ENCODE measurements at regions not wholly inside any gene's neighbourhood (a gene's known extent, or its start where the extent isn't known, plus 50 kb on each side); places are given as distances from the start of the nearest gene placed in this dataset.
A peak's percentile ranks its signal among the peaks of the same experiment; 100 is the strongest.

DNA sequence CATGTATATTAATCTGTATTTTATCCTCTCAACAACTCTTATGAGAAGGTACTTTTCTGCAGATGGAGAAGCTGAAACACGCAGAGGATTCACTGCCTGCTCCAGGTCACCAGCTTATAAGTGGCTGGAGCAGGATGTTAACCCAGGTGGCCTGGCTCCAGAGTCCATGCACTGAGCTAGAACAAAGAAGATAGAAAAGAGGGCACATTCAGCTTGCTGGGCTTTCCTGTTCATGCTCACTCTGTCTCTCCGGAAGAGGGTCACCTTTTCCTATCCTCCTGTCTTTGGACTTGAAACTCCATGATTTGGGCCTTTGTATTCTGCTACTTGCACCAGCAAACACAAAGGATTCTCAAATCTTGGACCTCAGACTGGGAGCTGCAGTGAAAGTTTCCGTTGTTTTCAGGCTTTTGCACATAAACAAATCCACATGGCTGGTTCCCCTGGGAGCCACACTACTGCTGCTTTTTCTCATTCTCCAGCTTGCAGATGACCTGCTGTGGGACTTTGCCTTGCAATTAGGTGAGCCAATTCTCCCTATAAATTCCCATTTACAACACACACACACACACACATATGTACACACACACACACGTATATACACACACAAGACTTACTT lies 117.3 kb upstream of the GRK3 start:
- TF ChIP-seq POLR2AphosphoS5 (IDR thresholded peaks at IDR 0.05; ENCODE audit: insufficient read depth in 1 of 2, low read depth in 1 of 2) = no peak
- TF ChIP-seq, protein P1, sequence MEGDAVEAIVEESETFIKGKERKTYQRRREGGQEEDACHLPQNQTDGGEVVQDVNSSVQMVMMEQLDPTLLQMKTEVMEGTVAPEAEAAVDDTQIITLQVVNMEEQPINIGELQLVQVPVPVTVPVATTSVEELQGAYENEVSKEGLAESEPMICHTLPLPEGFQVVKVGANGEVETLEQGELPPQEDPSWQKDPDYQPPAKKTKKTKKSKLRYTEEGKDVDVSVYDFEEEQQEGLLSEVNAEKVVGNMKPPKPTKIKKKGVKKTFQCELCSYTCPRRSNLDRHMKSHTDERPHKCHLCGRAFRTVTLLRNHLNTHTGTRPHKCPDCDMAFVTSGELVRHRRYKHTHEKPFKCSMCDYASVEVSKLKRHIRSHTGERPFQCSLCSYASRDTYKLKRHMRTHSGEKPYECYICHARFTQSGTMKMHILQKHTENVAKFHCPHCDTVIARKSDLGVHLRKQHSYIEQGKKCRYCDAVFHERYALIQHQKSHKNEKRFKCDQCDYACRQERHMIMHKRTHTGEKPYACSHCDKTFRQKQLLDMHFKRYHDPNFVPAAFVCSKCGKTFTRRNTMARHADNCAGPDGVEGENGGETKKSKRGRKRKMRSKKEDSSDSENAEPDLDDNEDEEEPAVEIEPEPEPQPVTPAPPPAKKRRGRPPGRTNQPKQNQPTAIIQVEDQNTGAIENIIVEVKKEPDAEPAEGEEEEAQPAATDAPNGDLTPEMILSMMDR (IDR thresholded peaks at IDR 0.05) = no peak
- TF ChIP-seq POLR2A (IDR thresholded peaks at IDR 0.05) = no peak
- DNase-seq (ENCODE audit: extremely low spot score in 2 of 2) = no peak
- Histone ChIP-seq H3K36me3 (no peaks in the 10 kb centered on the region), H3K9me3 (no peaks in the 10 kb centered on the region), H3K27me3 (no peaks in the 10 kb centered on the region), H3K27ac (no peak overlapping the region), H3K4me1 (peaks cover 37% of the 10 kb centered on the region), H3K4me3 (no peak overlapping the region)
- intact Hi-C loops (cut with DNase I) = no loop called here

DNA sequence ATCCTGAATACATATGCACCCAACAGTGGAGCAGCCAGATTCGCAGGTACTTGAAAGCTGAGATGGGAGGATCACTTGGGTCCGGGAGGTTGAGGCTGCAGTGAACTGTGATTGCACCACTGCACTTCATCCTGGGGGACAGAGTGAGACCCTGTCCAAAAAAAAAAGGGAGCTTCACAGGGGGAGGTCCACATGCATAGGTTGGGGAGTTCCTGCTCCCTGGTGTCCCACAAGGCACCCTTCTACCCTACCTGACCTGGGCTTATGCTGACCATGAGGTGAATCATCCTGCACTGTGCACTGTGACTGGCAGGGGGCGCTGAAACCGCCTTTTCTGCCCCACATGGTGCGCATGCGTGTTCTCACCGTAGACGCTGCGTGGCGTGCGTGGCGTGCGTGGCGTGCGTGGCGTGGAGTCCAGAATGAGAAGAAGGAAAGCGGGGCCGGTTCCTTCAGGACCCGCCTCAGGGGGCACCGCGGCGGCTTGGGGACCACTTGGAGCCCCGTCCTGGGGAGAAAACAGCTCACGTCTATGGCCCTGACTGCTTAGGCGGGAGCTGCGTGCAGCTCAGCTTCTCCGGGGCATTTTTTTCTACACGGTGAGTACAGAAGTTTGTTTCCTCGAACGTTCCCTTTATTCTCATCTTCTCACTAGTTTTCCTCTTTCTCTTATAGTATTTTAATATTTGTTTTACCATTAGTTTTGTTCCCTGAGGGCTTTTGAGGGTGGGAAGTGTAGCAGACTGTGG lies 116.6 kb upstream of the GRK3 start:
- H3K4me1 ChIP-seq = peaks cover 44% of the 10 kb centered on the region
- TF ChIP-seq POLR2AphosphoS5 (IDR thresholded peaks at IDR 0.05; ENCODE audit: insufficient read depth in 1 of 2, low read depth in 1 of 2) (peak; percentile 72 to 80), POLR2A (IDR thresholded peaks at IDR 0.05) (no peak)
- TF ChIP-seq, protein P1 (IDR thresholded peaks at IDR 0.05) = peak; percentile 87 to 92 (median 90)
- H3K27ac ChIP-seq = peak overlapping the region; percentile 76
- H3K36me3 ChIP-seq = no peaks in the 10 kb centered on the region
- H3K4me3 ChIP-seq = peak overlapping the region; percentile 63 to 71
- no peaks in the 10 kb centered on the region for H3K9me3 ChIP-seq
- no peak for DNase-seq (ENCODE audit: extremely low spot score in 2 of 2)
- no peaks in the 10 kb centered on the region for H3K27me3 ChIP-seq
- intact Hi-C loops (cut with DNase I) = no loop called here

DNA sequence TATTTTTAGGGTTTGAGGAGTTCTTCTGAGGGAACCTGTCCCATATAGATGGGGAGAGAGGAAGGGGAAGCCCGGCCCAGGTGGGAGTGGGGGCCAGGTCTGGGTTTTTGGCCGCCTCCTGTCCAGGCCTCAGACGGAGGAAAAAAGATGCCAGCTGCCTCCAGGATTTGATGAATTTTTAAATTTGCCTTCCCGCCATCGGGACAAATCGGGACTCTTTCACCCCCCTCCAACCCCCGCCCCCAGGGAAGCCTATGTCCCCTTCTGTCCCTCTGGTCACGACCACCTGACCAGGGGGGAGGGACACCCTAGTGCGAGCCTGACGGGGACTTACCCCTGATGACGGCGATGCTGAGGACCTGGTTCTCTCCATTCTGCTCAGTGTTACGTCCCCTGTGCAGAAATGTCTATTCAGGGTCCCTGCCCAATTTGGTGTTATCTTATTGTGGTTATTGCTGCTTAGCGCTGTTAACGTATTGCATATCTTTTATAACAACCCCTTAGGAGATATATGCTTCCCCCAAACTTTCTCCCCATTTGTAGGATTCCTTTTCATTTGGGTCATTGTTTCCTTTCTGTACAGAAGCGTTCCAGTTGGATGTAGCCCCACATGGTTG lies 115.9 kb upstream of the GRK3 start:
- TF ChIP-seq, protein P1 (IDR thresholded peaks at IDR 0.05) = no peak
- TF ChIP-seq POLR2AphosphoS5 (IDR thresholded peaks at IDR 0.05; ENCODE audit: insufficient read depth in 1 of 2, low read depth in 1 of 2) = no peak
- TF ChIP-seq POLR2A (IDR thresholded peaks at IDR 0.05) = no peak
- H3K36me3 ChIP-seq = peaks cover 0 to 3% of the 10 kb centered on the region in 2 donors
- H3K4me3 ChIP-seq = peak overlapping the region; percentile 63 to 71
- no peaks in the 10 kb centered on the region for H3K9me3 ChIP-seq
- peaks cover 51% of the 10 kb centered on the region for H3K4me1 ChIP-seq
- peak overlapping the region; percentile 76 for H3K27ac ChIP-seq
- H3K27me3 ChIP-seq = no peaks in the 10 kb centered on the region
- intact Hi-C loops (cut with DNase I) = no loop called here
- no peak for DNase-seq (ENCODE audit: extremely low spot score in 2 of 2)

DNA sequence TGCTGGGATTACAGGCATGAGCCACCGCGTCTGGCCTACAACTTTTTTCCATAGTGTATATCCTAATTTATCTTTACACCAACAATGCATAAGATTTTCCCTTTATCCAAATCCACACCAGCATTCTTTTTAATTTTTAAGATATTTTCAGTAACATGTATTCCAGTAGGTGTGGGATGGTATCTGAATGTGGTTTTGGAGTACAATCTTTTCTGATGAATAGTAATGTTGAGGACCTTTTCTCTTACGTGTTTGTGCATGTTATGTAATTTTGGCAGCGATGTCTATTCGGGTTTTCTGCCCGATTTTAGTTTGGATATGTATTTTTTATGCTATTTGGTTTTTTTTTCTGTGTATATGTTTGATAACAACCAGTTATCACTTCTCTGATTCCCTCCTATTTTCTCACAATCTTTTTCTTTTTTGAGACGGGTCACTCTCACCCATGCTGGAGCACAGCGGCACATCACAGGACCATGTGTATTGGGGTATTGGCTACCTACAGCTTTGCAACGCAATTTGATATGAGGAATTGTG lies 114.6 kb upstream of the GRK3 start:
- DNase-seq (ENCODE audit: extremely low spot score in 2 of 2) = no peak
- Histone ChIP-seq H3K4me1 (peaks cover 51% of the 10 kb centered on the region), H3K27ac (no peak overlapping the region), H3K9me3 (no peaks in the 10 kb centered on the region), H3K4me3 (no peak overlapping the region), H3K27me3 (no peaks in the 10 kb centered on the region), H3K36me3 (peaks cover 0 to 7% of the 10 kb centered on the region in 2 donors)
- TF ChIP-seq, protein P1 (IDR thresholded peaks at IDR 0.05) = no peak
- TF ChIP-seq POLR2A (IDR thresholded peaks at IDR 0.05) (no peak), POLR2AphosphoS5 (IDR thresholded peaks at IDR 0.05; ENCODE audit: insufficient read depth in 1 of 2, low read depth in 1 of 2) (no peak)
- intact Hi-C loops (cut with DNase I) = no loop called here

Data from vagina (tissue), 2 donors.